Prostate gland (tissue), 2 donors: ENCODE measurements at regions not wholly inside any gene's neighbourhood (a gene's known extent, or its start where the extent isn't known, plus 50 kb on each side); places are given as distances from the start of the nearest gene placed in this dataset.

Source experiments
- CTCF ChIP-seq, 4 experiments: fragments of 200-600 bp in 2 of 4; fragments of 450-650 bp in 2 of 4; sonication (generic) in 2 of 4; IDR thresholded peaks; 1 replicate in 3 of 4; 2 replicates in 1 of 4; pipeline ENCODE4 v1.5.1; 2016 to 2019; ENCODE audit warnings: antibody characterized with exemption in 4 of 4, mild to moderate bottlenecking in 2 of 4, moderate library complexity in 2 of 4
- POLR2AphosphoS5 ChIP-seq: sonication (generic); formaldehyde crosslinking; IDR thresholded peaks from one replicate; pipeline ENCODE4 v1.6.1; 2017; ENCODE audit warnings: antibody characterized with exemption

GRCh38 chr18:5608846-5609245 is 65.0 kb upstream of the EPB41L3 start:
- no peak for TF ChIP-seq CTCF (IDR thresholded peaks at IDR 0.05)
- no peak for TF ChIP-seq POLR2AphosphoS5
